OCI-LY1 (cell line): ENCODE measurements at regions not wholly inside any gene's neighbourhood (a gene's known extent, or its start where the extent isn't known, plus 50 kb on each side); places are given as distances from the start of the nearest gene placed in this dataset.

ENCODE experiments used
- CTCF ChIP-seq: fragments of 200-600 bp; sonication (generic), shearing (Covaris generic); IDR thresholded peaks from 2 replicates; pipeline ENCODE4 v1.5.1; 2017; ENCODE audit warnings: mild to moderate bottlenecking, antibody characterized with exemption, low read length, moderate library complexity, mixed read lengths
- EZH2 ChIP-seq: fragments of 200-600 bp; sonication (generic), shearing (Covaris generic); IDR thresholded peaks from 2 replicates; pipeline ENCODE4 v1.8.0; 2017; ENCODE audit warnings: borderline replicate concordance, mixed run types, mild to moderate bottlenecking, antibody characterized with exemption, low read length, moderate library complexity, mixed read lengths

GRCh38 chrX:122788216-122788615 is 395.9 kb upstream of the GRIA3 start:
- no peak for TF ChIP-seq CTCF
- TF ChIP-seq EZH2, result no peak
